ENCODE measurements at regions not wholly inside any gene's neighbourhood (a gene's known extent, or its start where the extent isn't known, plus 50 kb on each side); places are given as distances from the start of the nearest gene placed in this dataset.

DNA sequence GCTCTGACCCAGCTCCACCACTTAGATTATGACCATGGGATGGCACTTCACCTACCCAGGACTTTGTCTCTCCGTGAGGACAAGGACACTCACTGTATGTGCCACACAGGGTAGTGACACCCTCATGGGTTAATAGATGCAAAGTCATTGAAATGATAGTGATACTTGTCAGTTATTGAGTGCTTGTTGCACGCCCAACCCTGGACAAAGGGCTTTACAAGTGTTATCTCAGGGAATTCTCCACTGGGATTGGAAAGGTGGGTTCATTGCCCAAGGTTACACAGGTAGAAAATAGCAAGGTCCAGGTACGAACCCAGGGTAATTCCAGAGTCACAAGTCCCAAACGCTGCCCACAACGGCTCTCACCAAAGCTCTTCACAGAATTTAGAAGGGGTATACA lies 158.2 kb downstream of the TRIM29 start:
- no peak overlapping the region for H3K4me3 ChIP-seq (ENCODE audit: low read depth, low read length)
- no peak for DNase-seq (ENCODE audit: low read depth)
- TF ChIP-seq, protein P1, sequence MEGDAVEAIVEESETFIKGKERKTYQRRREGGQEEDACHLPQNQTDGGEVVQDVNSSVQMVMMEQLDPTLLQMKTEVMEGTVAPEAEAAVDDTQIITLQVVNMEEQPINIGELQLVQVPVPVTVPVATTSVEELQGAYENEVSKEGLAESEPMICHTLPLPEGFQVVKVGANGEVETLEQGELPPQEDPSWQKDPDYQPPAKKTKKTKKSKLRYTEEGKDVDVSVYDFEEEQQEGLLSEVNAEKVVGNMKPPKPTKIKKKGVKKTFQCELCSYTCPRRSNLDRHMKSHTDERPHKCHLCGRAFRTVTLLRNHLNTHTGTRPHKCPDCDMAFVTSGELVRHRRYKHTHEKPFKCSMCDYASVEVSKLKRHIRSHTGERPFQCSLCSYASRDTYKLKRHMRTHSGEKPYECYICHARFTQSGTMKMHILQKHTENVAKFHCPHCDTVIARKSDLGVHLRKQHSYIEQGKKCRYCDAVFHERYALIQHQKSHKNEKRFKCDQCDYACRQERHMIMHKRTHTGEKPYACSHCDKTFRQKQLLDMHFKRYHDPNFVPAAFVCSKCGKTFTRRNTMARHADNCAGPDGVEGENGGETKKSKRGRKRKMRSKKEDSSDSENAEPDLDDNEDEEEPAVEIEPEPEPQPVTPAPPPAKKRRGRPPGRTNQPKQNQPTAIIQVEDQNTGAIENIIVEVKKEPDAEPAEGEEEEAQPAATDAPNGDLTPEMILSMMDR (IDR thresholded peaks at IDR 0.05; ENCODE audit: insufficient read depth, low read depth, low read length, missing control alignments): no peak

DNA sequence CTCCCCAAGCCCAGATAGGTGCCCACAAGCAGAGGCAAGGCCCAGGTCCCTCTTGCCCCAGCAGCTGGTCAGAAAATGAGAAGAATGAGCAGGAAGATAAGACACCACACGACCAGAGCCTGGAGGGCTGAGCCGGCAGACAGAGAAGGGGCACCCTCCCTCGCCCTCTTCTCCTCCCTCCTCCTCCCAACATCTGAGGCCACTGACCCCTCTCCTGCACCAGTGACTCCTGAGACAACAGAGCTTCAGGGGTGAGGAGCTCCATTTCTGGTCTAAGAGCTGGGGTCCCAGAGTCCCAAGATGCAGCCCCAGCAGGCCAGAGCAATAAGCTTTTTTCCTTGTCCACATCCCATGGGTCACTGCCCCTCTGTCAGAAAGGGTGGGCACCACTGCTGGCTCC lies 159.2 kb downstream of the TRIM29 start:
- no peak for DNase-seq (ENCODE audit: low read depth)
- no peak overlapping the region for H3K4me3 ChIP-seq (ENCODE audit: low read depth, low read length)
- TF ChIP-seq, protein P1 (IDR thresholded peaks at IDR 0.05; ENCODE audit: insufficient read depth, low read depth, low read length, missing control alignments): no peak

DNA sequence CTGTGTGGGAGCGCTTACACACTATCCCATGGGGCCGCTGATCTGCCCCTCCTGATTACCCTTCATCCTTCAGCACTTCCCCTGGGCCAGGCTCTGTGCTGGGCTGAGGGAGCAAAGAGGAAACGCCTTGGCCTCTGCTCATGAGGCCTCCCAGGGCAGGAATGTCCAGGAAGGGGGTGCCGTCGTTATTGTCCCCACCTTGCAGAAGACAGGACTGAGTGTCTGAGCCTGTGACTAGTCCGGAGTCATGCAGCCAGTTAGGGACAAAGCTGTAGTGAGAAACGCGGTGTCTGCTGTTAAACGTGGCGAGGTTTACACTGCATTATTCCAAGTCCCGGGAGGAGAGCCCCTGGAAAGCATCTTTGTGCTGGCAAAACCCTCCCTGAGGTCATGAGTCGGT lies 160.0 kb downstream of the TRIM29 start:
- no peak for DNase-seq (ENCODE audit: low read depth)
- no peak overlapping the region for H3K4me3 ChIP-seq (ENCODE audit: low read depth, low read length)
- TF ChIP-seq, protein P1 (IDR thresholded peaks at IDR 0.05; ENCODE audit: insufficient read depth, low read depth, low read length, missing control alignments): no peak

DNA sequence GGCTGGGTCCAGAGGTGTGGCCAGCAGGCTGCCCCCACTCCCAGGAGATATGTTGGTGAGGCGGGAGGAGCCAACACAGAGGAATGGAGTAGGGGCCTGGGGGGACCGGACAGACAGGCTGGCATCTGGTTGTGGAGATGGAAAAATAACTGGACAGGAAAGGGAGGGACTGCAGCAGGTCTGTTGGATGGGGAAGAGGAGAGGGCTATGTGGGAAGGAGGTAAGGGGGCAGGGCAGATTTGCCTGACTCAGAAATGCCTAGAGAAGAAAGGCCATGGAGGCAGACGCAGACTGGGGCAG lies 160.4 kb downstream of the TRIM29 start:
- H3K4me3 ChIP-seq (ENCODE audit: low read depth, low read length): no peak overlapping the region
- TF ChIP-seq, protein P1 (IDR thresholded peaks at IDR 0.05; ENCODE audit: insufficient read depth, low read depth, low read length, missing control alignments): no peak
- DNase-seq (ENCODE audit: low read depth): no peak

DNA sequence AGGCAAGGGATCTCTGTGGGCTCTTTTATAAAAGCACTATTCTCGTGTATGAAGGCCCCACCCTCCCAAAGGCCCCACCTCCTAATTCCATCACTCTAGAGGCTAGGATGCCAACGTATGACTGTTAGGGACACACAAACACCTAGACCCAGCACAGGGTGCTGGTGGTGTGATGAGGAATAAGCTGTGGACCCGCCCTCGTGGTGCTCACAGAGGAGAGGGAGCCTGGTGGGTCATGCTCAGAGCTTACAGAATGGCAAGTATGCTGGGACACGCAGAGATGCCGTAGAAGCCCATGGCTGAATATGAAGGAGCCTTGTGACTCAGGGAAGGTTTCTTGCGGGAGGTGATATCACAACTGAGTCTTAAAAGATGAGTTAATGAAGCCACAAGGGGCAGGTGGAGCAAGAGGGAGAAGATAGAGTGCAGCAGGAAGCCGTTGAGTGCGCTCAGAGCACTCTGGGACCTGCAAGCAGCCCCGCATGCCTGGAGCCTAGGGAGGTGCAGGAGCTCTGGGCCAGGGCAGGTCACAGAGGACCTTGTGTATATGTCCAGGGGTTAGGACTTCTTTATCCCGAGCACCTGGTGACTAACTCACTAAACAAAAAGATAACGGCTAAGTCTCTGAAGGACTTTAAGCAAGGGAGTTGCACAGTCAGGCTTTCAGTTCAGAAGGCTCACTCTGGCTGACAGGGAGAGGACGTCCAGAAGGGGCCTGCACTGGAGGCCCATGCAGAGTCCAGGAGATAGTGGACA lies 160.9 kb downstream of the TRIM29 start:
- DNase-seq (ENCODE audit: low read depth): no peak
- TF ChIP-seq, protein P1 (IDR thresholded peaks at IDR 0.05; ENCODE audit: insufficient read depth, low read depth, low read length, missing control alignments): no peak
- H3K4me3 ChIP-seq (ENCODE audit: low read depth, low read length): no peak overlapping the region

DNA sequence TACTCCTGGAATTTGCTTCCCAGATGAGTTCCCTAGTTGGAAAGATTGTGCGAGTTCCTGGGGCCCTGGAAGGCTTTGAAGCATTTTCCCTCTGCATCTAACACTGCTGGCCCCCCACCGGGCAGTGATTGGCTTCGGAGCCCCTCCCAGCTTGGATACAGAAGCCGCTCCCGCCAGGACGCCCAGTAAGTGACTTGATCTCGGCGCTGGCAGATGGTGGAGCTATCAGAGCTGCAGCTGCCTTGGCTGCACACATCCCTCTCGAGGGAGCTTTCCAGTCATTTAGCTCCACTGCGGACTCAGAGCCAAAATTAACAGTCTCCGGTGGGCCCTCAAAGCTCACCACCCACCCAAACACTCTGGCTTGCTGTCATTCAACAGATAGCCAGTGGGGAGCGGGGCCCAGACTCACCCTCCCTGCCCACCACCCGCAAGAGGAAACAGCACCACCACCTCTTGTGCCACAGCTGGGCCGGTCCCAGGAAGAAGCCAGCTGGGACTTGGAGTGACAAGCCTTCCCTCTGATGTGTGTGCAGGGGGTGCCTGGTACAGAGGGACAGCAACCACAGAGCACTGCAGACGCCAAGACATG lies 162.3 kb downstream of the TRIM29 start:
- TF ChIP-seq, protein P1 (IDR thresholded peaks at IDR 0.05; ENCODE audit: insufficient read depth, low read depth, low read length, missing control alignments): no peak
- H3K4me3 ChIP-seq (ENCODE audit: low read depth, low read length): no peak overlapping the region
- DNase-seq (ENCODE audit: low read depth): no peak

DNA sequence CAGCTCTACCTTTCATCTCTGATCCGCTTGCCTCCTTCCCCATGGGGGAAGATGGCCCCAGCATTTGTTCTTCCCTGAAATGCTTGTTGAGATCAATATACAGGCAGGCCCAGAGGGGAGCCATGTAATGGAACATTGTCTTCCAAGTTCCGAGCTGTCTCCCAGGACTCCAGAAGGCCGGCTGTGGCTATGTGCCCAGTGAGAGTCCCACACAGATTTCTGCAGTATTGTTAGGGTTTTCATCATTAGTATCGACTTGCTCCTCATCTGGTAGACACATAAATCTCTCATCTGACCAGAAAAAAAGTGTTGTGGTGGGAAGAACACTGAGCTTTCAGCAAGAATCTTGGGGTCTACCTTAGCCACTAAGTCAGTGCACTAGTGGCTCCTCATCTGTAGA lies 163.4 kb downstream of the TRIM29 start:
- no peak for DNase-seq (ENCODE audit: low read depth)
- TF ChIP-seq, protein P1 (IDR thresholded peaks at IDR 0.05; ENCODE audit: insufficient read depth, low read depth, low read length, missing control alignments): no peak
- no peak overlapping the region for H3K4me3 ChIP-seq (ENCODE audit: low read depth, low read length)

All from GM12865 (cell line).